Stimulated activated CD4-positive, alpha-beta T cell treated with anti-CD3 and anti-CD28 coated beads, Interleukin-4, amount 100 ng/mL, for 24 hours (primary cell): ENCODE measurements at regions not wholly inside any gene's neighbourhood (a gene's known extent, or its start where the extent isn't known, plus 50 kb on each side); places are given as distances from the start of the nearest gene placed in this dataset.
"Not testable (repeated sequence)": the region's sequence is repeated elsewhere in the genome, so short reads cannot be mapped to it uniquely, and the experiment has no call there.

Experiments used
- DNase-seq: peaks from one replicate; pipeline ENCODE4 v3.0.0-alpha.2; 2020

DNA sequence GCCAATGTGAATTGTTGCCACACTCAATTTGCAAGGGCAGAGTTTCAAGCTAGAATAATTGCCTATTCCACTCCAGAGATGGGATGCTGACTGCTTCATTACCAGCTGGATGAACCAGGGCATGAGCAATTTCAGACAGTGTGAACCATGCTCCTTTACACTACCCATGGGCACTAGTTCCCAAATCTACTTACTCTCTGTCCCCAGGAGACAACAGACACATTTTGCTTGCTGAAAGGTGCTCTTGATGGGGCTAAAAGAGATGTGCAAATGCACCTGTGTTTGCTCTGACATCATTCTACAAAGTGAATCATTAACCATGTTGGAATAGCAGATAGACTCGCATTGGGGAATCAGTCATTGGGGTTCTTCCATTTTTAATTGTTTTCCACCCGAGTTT, 522.3 kb upstream of the NUDT12 start:
- DNase-seq: no peak

DNA sequence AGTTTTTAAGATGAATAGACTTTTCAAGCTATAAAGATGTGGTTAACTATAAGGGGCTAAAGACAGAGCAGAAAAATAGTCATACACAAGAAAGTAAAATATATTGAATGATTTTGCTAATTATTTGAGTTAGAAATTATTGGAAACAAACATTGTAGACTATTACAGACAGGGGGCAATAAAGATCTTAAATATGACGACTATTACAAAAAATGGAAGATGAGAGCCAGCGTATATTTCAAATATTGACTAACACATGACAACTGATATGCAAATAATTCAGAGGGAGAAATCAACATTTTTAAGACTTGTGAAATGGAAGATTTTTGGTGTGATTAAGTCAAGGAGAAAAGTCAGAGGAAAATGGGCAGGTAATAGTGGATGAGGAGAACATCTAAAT, 520.2 kb upstream of the NUDT12 start:
- no peak for DNase-seq

DNA sequence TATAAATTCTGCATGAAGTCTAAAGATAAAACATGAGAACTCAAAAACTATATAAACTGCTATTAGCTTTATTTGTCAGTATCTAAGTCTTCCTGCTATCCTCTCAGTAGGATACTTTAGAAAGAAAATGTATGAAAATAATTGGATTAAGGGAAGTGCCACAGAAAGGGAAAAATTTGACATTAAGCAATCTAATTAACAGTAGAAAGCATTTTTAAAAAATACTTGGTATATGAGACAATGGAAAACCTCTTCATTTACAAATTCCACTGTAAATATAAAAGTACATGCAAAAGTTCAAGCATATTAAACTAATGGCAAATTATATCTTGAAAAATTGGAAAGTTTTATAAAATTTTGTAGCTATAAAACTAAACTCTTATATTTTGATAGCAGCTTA, 518.6 kb upstream of the NUDT12 start:
- no peak for DNase-seq

DNA sequence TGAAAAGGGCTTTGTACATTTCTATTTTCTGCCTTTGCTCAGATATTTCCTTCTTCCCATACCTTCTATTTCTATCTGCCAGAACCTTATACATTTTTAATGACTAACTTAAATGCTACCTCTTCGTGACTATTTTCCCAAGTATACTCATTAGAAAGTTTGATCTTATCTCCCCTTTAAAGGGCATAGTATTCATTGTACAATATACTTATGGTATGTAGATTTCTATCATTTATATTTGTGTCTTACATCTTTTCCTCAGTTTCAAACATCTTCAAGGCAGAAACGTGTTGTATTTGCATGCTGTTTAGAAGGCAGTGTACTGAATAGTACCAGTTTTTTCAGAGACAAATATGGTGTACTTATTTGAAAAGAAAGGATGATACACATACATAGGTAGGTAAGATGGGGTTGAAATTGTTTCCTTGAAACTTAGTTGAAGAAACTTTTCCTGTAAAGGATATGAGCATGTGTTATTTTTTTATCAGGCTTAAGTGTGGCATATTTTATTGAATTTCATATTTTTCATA, 518.1 kb upstream of the NUDT12 start:
- no peak for DNase-seq

DNA sequence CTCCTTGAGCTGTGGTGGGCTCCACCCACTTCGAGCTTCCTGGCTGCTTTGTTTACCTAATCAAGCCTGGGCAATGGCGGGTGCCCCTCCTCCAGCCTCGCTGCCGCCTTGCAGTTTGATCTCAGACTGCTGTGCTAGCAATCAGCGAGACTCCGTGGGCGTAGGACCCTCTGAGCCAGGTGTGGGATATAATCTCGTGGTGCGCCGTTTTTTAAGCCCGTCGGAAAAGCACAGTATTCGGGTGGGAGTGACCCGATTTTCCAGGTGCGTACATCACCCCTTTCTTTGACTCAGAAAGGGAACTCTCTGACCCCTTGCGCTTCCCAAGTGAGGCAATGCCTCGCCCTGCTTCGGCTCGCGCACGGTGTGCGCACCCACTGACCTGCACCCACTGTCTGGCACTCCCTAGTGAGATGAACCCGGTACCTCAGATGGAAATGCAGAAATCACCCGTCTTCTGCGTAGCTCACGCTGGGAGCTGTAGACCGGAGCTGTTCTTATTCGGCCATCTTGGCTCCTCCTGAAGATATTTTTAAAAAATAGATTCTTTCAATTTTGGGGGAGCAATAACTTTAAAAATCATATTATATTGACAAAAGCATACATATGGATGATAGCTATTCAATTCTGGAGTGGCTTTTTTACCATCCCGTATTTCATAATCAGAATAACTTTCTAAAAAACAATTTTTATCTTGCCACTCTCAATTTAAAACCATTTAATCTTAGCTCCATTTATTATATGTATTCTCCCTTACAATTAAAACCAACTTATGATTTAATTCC, 517.5 kb upstream of the NUDT12 start:
- DNase-seq: not testable (repeated sequence)

DNA sequence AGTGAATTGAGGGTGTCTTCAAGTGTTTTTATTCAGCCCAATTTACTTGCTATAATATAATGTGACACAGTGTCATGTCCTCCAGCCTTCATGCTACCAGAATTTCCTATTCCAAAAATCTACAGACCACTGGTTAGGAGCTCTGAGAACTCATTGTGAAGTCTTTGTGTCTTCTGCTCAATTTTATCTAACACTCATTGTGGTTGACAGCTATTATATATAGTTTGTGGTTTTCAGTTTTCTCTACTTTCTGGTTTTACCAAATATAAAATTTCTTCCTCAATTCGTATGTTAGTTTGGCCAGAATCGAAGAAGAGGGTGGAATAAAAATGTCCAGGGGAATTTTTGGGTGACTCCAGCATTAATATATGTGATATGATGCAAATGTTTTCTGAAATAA, 509.3 kb upstream of the NUDT12 start:
- DNase-seq: no peak

DNA sequence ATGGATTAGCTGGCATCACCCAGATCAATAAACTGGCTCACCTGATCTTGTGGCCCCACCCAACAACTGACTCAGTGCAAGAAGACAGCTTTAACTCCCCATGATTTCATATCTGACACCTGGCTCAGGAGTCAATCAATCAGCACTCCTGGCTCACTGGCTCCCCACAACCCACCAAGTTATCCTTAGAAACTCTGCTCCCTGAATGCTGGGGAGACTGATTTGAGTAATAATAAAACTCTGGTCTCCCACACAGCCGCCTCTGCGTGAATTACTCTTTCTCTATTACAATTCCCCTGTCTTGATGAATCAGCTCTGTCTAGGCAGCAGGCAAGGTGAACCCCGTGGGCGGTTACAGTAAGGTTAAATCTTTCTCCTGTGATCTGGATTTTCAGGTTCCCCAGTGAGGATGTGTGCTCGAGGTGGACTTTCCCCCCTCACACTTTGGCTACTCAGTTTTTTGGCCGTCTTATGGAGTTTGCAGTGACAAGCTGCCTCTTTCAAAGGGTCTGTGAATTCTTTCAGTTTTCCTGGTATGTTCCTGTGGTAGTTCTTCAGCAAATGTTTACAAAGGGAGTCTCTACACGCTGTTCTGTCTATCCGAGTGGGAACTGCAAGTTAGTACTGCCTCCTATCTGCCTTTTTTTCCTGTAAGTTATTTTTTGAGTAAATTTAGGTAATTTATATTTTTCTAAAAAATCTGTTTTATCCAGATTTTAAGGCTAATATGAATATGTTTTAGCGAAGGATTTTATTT, 500.2 kb upstream of the NUDT12 start:
- no peak for DNase-seq

DNA sequence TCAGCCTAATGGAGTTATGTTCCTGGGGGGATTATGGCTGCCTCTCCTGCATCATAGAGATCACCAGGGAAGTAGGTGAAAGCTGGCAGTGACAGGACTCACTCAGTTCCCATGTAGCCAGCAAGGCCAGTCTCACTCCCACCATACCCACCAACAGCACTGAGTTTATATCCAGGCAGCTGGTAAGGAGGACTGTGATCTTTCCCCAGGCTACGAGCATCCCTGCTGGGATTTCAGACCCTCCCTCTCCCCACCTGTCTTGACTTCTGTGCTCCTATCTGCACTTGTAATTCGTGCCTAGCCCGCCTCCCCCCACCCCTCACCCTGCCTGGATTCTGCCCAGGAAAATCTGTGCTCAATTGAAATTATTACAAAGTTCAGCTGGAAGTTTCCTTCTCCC, 499.1 kb upstream of the NUDT12 start:
- no peak for DNase-seq

DNA sequence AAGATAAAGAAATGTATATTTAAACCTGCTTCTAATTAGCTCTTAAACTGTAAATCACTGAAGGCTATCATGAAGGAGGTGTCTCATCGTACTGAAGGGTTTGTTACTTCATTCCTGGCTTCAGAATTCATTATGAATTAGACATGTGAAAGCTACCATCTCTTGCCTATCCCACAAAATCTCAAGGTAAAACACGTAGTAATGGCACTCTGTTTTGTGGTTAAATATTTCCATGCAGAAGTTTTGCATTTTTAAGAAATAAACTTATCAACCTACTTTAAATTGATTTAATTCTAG, 490.7 kb upstream of the NUDT12 start:
- DNase-seq: no peak

DNA sequence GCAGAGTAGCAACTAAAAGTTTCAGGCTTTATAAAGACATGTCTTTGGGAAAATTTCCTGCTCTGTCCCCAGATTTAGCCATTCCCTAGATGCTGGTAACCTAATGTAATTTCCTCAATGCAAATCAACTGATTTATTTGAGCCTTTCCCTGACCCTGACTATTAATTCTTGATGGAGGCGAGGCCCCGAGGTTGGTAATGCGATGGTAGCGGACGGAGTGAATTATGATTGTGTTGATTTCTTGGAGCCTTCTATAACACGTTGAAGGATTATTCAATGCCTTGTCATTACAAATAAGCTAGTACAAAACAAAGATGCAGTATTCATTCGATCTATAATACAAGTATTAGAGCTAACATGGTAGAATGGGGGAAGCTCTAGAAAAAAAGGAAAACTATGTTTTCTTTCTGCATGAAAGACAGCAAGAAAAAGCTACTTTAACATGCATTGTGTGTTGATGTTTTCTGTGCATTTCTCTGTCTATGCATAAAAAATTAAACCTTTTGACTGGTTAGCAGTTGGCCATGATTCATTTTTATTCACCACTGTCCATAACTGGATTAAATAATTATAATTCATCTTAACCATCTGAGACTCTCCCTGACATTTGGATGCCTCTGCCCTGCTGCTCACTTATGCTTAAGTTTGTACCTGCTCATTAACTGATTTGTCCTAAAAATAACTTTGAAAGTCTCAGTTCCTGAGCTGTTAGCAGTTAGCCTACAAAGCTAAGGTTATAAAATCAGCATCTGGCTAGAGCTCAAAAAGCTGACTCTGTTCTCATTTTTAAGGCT, 490.2 kb upstream of the NUDT12 start:
- DNase-seq: no peak

DNA sequence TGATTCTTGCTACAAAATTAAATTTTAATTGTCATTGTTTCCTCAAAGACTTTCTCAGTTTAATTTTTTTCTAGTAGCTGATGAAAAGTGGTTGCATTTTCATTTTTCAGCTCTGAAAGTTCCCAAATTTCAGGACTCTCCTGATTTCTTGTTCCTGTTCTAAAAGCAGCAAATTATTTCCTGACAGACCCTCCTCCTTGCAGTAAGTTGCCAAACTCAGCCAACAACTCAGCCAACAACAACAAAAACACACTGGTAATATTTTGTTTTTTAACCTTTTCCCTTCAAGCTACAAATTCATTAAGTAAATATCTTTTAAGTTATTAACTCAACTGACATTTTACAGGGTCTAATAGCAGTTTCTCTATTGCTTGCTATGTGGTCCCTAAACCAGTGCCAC, 487.8 kb upstream of the NUDT12 start:
- no peak for DNase-seq

DNA sequence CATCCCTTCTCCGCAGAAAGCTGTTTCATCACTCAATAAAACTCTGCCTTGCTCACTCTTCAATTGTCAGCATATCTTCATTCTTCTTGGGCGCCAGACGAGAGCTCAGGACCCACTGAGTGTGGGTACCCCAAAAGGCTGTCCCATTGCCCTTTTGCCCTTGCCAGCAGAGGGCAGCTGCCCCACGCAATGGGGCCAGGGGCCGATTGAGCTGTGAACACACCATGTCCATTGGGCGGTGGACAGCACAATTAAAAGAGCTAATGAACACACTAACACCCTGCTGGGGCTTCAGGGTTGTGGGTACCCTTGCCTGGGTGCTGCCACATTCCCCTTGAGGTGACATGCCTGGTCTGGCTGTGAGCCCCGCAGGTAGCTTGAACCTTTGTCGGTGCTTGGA, 487.2 kb upstream of the NUDT12 start:
- DNase-seq: no peak

DNA sequence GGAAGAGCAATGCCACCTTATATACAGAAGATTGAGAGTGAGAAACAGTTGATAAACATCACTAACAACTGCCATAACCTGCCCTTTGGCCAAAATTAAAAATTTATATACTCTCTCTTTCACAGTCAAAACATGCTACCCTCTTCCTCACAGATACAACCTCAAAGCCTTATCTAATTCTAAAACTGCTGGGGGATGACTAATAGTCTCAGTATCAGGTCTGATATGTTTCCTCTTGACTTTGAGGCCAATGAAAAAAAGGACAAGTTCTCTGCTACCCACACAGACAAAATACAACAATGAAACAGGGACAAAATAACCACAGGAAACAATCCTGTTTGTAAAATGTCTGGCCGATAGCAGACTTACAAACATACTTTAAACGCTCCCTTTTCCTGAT, 485.6 kb upstream of the NUDT12 start:
- DNase-seq: no peak

DNA sequence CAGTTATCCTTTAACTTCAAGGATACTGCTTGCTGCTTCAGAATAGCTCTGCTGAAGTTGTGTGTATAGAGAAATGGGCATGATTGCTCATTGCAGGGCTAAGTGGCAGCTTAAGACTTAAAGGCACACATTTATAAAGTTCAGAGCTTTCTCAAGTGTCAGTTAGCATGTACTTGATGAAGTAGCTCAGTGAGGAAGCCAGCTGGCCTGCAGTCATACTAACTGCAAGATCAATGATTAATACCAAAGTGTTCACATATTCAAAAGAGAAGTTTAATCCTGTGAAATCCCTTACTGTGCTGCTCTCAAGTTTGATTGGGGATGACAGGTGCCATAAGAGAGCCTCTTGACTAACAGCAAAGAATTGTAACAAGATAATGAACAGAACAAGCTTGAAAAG, 483.4 kb upstream of the NUDT12 start:
- no peak for DNase-seq

DNA sequence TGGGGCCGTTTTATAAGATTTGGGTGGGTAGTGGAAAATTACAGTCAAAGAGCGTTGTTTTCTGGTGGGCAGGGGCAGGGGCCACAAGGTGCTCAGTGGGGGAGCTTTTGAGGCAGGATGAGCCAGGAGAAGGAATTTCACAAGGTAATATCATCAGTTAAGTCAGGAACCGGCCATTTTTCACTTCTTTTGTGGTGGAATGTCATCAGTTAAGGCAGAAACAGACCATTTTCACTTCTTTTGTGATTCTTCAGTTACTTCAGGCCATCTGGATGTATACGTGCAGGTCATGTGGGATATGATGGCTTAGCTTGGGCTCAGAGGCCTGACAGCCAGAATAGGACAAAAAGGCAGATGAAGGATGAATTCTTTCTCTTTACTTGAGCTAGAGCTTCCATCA, 477.3 kb upstream of the NUDT12 start:
- not testable (repeated sequence) for DNase-seq

DNA sequence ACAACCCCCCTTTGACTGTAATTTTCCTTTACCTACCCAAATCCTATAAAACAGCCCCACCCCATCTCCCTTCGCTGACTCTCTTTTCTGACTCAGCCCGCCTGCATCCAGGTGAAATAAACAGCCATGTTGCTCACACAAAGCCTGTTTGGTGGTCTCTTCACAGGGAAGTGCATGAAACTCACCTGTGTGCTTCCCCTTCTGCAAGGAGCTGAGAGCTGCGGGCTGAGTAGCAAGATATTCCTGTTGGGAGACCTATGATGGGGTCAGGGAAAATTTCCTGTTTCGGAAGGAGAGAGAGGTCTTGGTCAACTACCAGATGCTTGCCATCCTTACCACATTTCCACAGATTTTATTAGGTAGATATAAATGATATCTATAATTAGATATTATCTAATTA, 474.5 kb upstream of the NUDT12 start:
- not testable (repeated sequence) for DNase-seq

DNA sequence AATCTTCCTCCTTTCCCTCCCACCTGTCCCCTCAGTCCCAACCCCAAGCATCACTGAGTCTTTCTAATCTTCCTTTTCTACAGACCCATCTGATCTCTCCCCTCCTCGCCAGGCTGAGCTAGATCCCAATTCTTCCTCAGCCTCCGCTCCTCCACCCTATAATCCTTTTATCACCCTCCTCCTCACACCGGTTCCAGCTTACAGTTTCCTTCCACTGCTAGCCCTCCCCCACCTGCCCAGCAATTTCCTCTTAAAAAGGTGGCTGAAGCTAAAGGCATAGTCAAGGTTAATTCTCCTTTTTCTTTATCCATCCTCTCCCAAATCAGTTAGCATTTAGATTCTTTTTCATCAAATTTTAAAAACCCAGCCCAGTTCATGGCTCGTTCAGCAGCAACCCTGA, 470.6 kb upstream of the NUDT12 start:
- DNase-seq: not testable (repeated sequence)

DNA sequence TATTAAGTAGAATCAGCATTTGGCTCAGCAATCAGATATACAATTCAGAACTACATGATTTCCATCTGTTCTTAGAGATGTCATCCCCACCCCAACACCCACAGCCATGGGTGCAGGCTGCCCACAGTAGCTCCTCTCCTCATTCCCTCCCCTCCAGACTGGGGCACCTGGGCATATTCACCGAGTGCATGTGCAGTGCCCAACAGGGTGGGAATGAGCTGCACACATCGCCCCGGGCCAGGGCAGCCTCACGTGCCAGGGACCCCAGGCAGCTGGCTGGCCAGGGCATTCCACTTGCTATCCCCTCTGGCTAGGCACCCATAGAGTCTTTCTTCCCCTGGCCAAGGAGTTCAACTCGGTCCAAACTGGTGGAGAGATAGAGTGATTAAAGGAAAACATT, 461.9 kb upstream of the NUDT12 start:
- no peak for DNase-seq

DNA sequence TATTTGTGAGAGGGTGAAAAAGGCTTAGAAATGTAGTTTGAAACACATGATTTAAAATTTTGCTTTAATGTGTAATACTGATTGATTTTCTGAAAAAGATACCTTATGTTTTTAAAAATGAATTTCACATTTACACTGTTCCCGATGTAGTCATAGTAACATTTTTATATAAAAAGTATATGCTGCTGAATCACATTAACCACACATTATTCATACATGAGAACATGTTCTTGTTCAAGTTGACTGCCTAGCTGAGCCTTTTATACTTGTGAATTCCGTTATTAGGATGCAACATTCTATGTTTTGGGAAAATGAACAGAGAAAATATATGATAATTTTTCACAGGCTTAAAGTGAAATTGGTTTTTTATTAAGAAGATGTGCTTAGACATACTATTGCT, 461.1 kb upstream of the NUDT12 start:
- DNase-seq: no peak

DNA sequence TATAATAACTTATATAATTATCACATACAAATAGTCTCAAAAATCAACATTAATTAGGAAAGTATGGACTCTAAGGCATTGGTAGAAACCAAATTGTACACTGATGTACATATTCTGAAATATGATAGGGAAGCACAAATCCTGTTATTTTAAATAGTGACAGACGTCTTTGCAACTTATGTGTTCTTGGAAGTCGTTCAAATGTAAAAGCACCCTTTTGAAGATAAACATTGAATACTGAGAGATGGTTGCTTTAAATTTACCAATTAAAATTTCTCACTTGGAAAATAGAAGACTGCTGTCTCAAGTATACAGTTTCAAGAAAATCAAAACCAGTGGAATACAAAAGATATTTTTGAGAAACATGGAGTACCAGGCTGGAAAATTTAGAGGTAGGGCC, 457.4 kb upstream of the NUDT12 start:
- DNase-seq: no peak

DNA sequence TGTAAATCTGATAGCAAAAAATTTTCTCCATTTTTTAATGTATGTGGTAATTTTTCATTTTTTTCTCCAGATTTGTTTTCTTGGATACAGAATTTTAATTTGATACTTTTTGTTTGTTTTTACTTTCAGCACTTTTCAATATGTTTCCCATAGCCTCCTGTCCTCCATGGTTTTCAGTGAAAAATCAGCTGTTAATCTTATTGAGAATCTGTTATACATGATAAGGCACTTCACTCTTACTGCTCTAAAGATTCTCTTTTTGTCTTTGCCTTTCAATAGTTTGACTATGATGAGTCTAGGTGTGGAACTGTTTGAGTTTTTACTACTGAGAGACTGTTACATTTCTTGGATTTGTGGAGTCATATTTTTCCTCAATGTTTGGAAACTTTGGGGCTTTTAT, 455.7 kb upstream of the NUDT12 start:
- no peak for DNase-seq

DNA sequence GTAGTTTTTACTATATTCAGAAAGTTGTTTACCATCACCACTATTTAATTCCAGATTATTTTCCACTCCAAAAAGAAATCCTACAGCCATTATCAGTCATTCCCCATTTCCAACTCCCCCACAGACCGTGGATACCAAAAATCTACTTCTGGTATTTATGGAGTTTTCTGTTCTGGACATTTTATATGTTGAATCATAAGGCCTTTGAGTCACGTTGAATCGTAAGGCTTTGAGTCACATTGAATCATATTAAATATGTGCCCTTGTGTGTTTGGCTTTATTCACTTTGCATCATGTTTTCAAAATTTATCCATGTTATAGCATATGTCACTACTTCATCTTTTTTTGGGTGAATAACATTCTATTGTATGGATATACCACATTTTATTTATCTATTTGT, 454.1 kb upstream of the NUDT12 start:
- no peak for DNase-seq

DNA sequence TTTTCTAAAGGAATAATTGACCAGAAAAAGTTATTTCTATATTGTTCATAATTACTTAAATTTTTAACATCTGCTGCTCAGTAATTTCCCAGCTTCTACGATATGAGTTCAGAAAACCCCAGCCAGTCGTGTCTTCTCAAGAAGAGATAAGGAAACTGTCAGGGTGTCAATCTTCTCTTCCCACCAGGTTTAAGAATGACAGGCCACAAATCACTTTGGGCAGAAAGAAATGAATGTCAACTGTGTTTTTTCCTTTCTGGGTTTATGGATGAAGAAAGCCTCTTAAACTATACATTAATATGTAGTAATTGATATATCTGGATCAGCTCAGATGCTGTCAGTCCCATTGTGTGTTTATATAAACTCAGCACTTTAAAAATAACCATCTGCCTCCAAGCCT, 453.2 kb upstream of the NUDT12 start:
- DNase-seq: no peak

DNA sequence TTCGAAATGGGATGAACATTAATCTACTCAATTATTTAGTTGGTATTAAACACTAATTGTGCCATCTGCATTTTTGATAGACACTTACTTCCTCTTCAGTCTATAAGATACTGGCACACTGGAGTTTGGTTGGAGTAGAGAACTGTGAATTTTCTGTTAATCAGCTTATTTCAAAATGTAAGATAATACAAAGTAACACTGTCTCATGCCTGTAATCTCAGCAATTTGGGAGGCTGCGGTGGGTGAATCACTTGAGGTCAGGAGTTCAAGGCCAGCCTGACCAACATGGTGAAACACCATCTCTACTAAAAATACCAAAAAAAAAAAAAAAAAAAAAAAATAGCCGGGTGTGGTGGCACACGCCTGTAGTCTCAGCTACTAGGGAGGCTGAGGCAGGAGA, 440.2 kb upstream of the NUDT12 start:
- not testable (repeated sequence) for DNase-seq
